H7 (cell line): ENCODE measurements at regions not wholly inside any gene's neighbourhood (a gene's known extent, or its start where the extent isn't known, plus 50 kb on each side); places are given as distances from the start of the nearest gene placed in this dataset.
"Not testable (repeated sequence)": the region's sequence is repeated elsewhere in the genome, so short reads cannot be mapped to it uniquely, and the experiment has no call there.

ENCODE experiments used
- DNase-seq: peaks from one replicate; pipeline ENCODE4 v3.0.0; 2012
- H3K27me3 ChIP-seq: 2 replicates; pipeline ENCODE4 v1.6.0; 2011; ENCODE audit warnings: mild to moderate bottlenecking, low read length; ENCODE audit not compliant: control insufficient read depth, insufficient read depth
- H3K36me3 ChIP-seq: replicated peaks from 2 replicates; pipeline ENCODE4 v1.5.1; 2011; ENCODE audit warnings: low read length; ENCODE audit not compliant: control insufficient read depth, insufficient read depth
- H3K4me3 ChIP-seq: 2 replicates; pipeline ENCODE4 v1.5.1; 2011; ENCODE audit warnings: low read depth, mild to moderate bottlenecking, control low read depth, low read length, moderate library complexity; ENCODE audit not compliant: insufficient read depth

DNA sequence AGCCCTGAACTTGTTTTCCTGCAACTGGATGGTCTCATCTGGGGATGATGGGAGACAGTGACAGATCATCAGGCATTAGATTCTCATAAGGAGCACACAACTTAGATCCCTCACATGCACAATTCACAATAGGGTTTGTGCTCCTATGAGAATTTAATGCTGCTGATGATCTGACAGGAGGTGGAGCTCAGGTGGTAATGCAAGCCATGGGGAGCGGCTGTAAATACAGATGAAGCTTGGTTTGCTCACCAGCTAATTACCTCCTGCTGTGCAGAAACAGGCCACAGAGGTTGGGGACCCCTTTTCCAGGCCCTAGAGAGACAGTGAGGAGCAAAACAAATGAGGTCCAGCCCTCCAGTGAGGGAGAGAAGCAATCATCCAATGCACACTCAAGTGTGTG, 168.6 kb downstream of the RGS9 start:
- H3K36me3 ChIP-seq: no peaks in the 10 kb centered on the region
- no peaks in the 10 kb centered on the region for H3K27me3 ChIP-seq
- H3K4me3 ChIP-seq: no peak overlapping the region
- DNase-seq: no peak

GRCh38 chr17:65305116-65305515, 167.9 kb downstream of the RGS9 start:
- H3K27me3 ChIP-seq: no peaks in the 10 kb centered on the region
- H3K36me3 ChIP-seq: no peaks in the 10 kb centered on the region
- DNase-seq: no peak
- H3K4me3 ChIP-seq: no peak overlapping the region

- not testable (repeated sequence) for H3K27me3 ChIP-seq, H3K4me3 ChIP-seq, DNase-seq, H3K36me3 ChIP-seq
Measured at GRCh38 chr17:65301882-65302281, 164.7 kb downstream of the RGS9 start.

DNA sequence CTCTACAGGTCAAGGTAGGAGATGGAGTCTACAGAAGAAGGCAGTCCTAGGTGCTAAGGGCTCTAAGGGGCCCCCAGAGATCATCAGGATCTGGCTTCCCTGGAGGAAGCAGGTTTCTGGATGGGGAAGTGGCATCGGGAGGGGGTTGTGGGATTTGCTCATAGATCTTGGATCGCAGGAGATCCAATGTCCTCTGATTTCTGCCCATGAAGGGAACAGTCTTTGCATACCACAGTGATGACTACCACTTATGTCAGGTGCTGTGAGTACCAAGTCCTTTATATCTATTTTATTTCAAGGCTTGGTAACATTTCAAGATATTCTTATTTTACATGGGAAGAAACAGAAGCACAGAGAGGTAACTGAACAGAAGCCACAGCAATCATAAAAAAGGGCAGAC, 164.0 kb downstream of the RGS9 start:
- Histone ChIP-seq H3K27me3 (no peaks in the 10 kb centered on the region), H3K4me3 (no peak overlapping the region), H3K36me3 (no peaks in the 10 kb centered on the region)
- no peak for DNase-seq

- Histone ChIP-seq H3K27me3 (no peaks in the 10 kb centered on the region), H3K4me3 (no peak overlapping the region), H3K36me3 (no peaks in the 10 kb centered on the region)
- DNase-seq: no peak
Measured at GRCh38 chr17:65297916-65298315, 160.7 kb downstream of the RGS9 start.

- no peaks in the 10 kb centered on the region for H3K36me3 ChIP-seq
- no peaks in the 10 kb centered on the region for H3K27me3 ChIP-seq
- no peak for DNase-seq
- no peak overlapping the region for H3K4me3 ChIP-seq
Measured at GRCh38 chr17:65297384-65297783, 160.2 kb downstream of the RGS9 start.

DNA sequence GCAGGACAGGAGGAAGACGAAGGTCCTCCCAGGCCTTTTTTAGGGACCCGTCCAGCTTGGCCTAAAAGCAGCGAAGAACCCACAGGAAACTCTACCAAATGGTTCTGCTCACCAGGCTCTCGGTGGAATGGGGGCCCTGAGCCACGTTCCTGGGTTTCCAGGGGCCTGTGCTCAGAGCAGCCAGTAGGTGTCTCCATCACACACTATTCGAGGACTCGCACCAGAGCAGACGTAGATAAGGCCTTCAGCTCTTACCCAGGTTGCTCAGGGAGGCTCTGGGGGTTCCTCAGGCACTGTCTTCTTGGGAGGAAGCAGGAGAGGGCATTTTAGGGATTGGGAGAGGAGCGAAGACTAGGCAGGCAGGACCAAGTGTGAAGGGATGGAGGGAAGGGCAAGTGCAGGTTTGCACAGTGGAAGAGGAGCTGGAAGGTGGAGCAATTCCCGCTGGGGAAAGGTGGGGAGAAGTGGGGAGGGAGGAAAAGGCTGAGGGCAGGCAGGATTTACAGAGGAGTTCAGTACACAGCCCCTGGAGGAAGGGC, 157.1 kb downstream of the RGS9 start:
- DNase-seq: peak; percentile 79
- H3K36me3 ChIP-seq: no peaks in the 10 kb centered on the region
- H3K27me3 ChIP-seq: no peaks in the 10 kb centered on the region
- H3K4me3 ChIP-seq: no peak overlapping the region

GRCh38 chr17:65293584-65294180, 156.5 kb downstream of the RGS9 start:
- DNase-seq: no peak
- H3K36me3 ChIP-seq: no peaks in the 10 kb centered on the region
- no peaks in the 10 kb centered on the region for H3K27me3 ChIP-seq
- no peak overlapping the region for H3K4me3 ChIP-seq

DNA sequence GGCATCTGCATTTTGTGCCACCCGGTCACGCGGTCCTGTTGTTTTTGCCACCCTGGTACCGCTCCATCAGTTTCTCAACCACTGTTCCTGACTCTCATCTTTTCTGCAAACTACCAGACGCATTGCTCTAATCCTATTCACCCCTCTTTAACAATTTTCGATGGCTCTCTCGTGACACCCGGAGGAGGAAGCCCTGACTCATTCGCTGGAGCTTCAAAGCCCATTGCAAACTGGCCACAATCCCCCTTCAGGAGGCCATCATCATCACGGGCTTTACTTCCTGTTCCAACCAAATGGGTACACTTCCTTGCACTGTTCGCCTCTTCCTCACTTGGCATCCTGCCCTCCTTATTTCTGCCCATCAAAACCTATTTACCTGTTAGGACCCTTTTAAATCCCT, 155.3 kb downstream of the RGS9 start:
- Histone ChIP-seq H3K27me3 (no peaks in the 10 kb centered on the region), H3K36me3 (no peaks in the 10 kb centered on the region), H3K4me3 (no peak overlapping the region)
- no peak for DNase-seq

DNA sequence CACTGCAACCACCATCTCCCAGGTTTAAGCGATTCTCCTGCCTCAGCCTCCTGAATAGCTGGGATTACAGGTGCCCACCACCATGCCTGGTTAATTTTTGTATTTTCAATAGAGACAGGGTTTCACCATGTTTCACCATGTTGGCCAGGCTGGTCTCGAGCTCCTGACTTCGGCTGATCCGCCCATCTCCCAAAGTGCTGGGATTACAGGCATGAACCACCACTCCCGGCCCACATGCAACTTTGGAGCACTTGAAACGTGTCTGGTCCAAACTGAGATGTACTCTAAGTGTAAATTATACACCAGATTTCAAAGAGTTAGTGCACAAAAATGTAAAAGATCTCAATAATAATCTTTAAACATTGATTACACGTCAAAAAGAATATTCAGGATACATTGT, 154.1 kb downstream of the RGS9 start:
- H3K4me3 ChIP-seq, H3K27me3 ChIP-seq, DNase-seq, H3K36me3 ChIP-seq: not testable (repeated sequence)

DNA sequence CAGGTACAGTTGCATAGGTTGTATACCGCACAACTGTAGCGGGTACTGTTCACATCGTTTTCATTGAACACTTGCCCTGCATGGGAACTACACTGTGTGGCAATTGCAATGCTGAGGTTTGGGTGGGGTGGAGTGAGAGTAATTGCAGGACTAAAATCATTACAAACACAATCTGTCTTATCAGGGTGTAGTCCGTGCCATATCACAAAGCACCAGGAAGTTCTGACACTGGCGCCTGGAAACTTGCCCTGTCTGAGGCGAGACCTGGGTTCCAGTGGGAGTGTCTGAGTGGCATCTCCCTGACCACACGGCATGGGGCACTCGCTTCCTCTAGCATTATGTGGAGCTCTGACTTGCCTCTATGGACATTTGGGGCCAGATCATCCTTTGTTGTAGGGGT, 153.4 kb downstream of the RGS9 start:
- no peak for DNase-seq
- H3K4me3 ChIP-seq: no peak overlapping the region

DNA sequence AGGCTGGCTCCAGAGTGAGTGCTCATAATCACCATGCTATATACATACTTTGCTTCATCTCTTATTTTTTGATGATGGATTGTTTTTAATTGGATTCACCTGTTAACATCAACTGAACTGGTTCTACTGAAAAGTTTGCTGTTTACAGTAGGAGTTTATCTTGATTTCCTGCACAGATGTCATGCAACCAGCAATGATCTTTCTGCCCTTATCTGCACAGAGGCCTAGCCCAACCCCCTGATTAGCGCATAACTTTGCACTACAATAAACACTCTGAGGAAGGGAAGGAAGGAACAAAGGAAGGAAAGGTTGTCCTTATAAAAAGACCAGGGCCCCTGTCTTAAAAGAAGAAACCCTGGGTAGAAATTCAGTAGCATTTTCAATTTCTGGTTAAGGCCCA, 152.9 kb downstream of the RGS9 start:
- Histone ChIP-seq H3K27me3 (no peaks in the 10 kb centered on the region), H3K4me3 (no peak overlapping the region), H3K36me3 (no peaks in the 10 kb centered on the region)
- no peak for DNase-seq

More for the DNA sequence above, 153.4 kb downstream of the RGS9 start:
- no peaks in the 10 kb centered on the region for H3K36me3 ChIP-seq
- no peaks in the 10 kb centered on the region for H3K27me3 ChIP-seq

DNA sequence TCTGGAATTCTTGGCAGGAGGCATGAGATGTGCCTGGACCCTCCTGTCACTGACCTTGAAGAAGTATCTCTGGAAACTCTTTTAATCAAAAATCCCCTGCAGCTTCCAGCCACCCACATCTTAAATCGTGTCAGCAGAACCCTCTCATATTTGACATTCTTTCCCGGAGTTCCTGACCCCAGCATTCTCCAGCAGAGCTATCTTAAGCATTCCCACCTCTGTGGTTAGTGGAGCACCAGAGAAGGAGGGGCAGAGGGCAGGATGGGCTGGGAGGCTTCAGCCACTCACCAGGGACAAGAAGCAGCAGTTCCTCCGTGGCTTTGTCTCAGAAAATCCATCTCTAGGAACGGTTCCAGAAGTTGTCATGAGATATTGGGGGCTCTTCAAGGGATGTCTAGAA, 149.9 kb downstream of the RGS9 start:
- no peak for DNase-seq
- Histone ChIP-seq H3K4me3 (no peak overlapping the region), H3K27me3 (no peaks in the 10 kb centered on the region), H3K36me3 (no peaks in the 10 kb centered on the region)

GRCh38 chr17:65283704-65284103, 146.5 kb downstream of the RGS9 start:
- Histone ChIP-seq H3K36me3 (no peaks in the 10 kb centered on the region), H3K4me3 (no peak overlapping the region), H3K27me3 (no peaks in the 10 kb centered on the region)
- DNase-seq: no peak

DNA sequence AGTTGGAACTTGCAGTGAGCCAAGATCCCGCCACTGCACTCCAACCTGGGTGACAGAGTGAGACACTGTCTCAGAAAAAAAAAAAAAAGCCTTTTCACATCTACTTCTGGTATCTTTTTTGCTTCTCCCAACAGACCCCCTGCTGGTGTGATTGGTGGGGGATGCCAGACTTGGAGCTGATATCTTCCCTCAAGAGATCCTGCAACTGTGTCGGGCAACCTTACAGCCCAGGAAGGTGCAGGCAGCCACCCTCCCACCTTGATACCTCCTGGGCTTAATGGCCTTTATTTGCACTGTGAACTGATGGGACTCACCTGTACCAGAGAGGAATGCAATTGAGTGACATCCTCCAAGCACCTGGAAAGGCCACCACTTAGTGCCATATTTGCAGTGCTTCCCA, 142.3 kb downstream of the RGS9 start:
- no peaks in the 10 kb centered on the region for H3K27me3 ChIP-seq
- DNase-seq: no peak
- no peak overlapping the region for H3K4me3 ChIP-seq
- H3K36me3 ChIP-seq: no peaks in the 10 kb centered on the region

- Histone ChIP-seq H3K27me3 (no peaks in the 10 kb centered on the region), H3K4me3 (no peak overlapping the region), H3K36me3 (no peaks in the 10 kb centered on the region)
- no peak for DNase-seq
Measured at GRCh38 chr17:65278820-65279184, 141.6 kb downstream of the RGS9 start.
